A549 (cell line): ENCODE measurements at regions not wholly inside any gene's neighbourhood (a gene's known extent, or its start where the extent isn't known, plus 50 kb on each side); places are given as distances from the start of the nearest gene placed in this dataset.

Experiments used
- ATAC-seq, 2 experiments: fragments of 200-7000 bp in 1 of 2; fragments of >200 bp in 1 of 2; cut with Nextera tagmentation in 1 of 2; cut with Tn5 transposase in 1 of 2; 3 replicates each; pipeline versions ENCODE4 v1.8.0 to v1.9.1; 2018 to 2020; ENCODE audit warnings: mild to moderate bottlenecking in 1 of 2, moderate library complexity in 1 of 2
- CTCF ChIA-PET: fragments of 300-600 bp; sonication (Branson Sonifier 250); formaldehyde crosslinking; extraction: SDS; loops from one replicate; lab custom pipeline; 2021; ENCODE audit warnings: antibody characterized with exemption, inconsistent platforms; lab: Yijun Ruan, JAX
- POLR2A ChIA-PET: fragments of 350-600 bp; formaldehyde crosslinking; extraction: SDS; loops from one replicate; lab custom pipeline; 2021; ENCODE audit warnings: antibody characterized with exemption, inconsistent platforms; lab: Yijun Ruan, JAX
- DNase-seq, 2 experiments: peaks; one replicate each; pipeline versions ENCODE4 v3.0.0 to v3.0.0-alpha.2; 2011 to 2016; ENCODE audit warnings: low read depth in 1 of 2, low spot score in 1 of 2
- FAIRE-seq: peaks from 2 replicates; lab custom pipeline; 2011; peaks lifted over from hg19 to GRCh38; lab: Jason Lieb, UNC
- H3K27ac ChIP-seq, 2 experiments: fragments of >200 bp; sonication (Bioruptor Twin); formaldehyde crosslinking; 3 replicates each; pipeline ENCODE4 v1.5.1; 2016 to 2017
- H3K4me1 ChIP-seq: fragments of >200 bp; sonication (Bioruptor Twin); formaldehyde crosslinking; 3 replicates; pipeline ENCODE4 v1.6.1; 2016
- H3K4me2 ChIP-seq: fragments of >200 bp; sonication (Bioruptor Twin); formaldehyde crosslinking; 3 replicates; pipeline ENCODE4 v1.6.1; 2016
- H3K4me3 ChIP-seq: fragments of >200 bp; sonication (Bioruptor Twin); formaldehyde crosslinking; 3 replicates; pipeline ENCODE4 v1.5.1; 2016
- H3K9me3 ChIP-seq: fragments of >200 bp; sonication (Bioruptor Twin); formaldehyde crosslinking; 3 replicates; pipeline ENCODE4 v1.6.1; 2016
- CBX2 ChIP-seq: fragments of 200-600 bp; sonication (generic); IDR thresholded peaks from 2 replicates; pipeline ENCODE4 v1.6.1; 2016; ENCODE audit warnings: low read depth, mild to moderate bottlenecking, borderline replicate concordance
- CBX8 ChIP-seq: fragments of 200-600 bp; sonication (generic); IDR thresholded peaks from 2 replicates; pipeline ENCODE4 v1.6.1; 2016
- CEBPB ChIP-seq, 2 experiments: fragments of >200 bp in 1 of 2; sonication (Bioruptor Twin) in 1 of 2; formaldehyde crosslinking in 1 of 2; IDR thresholded peaks; 2 replicates each; pipeline ENCODE4 v1.6.1; 2012 to 2016
- CHD4 ChIP-seq: fragments of 200-600 bp; sonication (generic); IDR thresholded peaks from 2 replicates; pipeline ENCODE4 v1.6.1; 2016; ENCODE audit warnings: antibody characterized with exemption, mild to moderate bottlenecking, borderline replicate concordance
- EP300 ChIP-seq, 2 experiments: fragments of >200 bp; sonication (Bioruptor Twin); formaldehyde crosslinking; IDR thresholded peaks; 2 replicates in 1 of 2; 3 replicates in 1 of 2; pipeline ENCODE4 v1.6.1; 2016 to 2017
- ESRRA ChIP-seq: fragments of 150-350 bp; IDR thresholded peaks from 2 replicates; pipeline ENCODE4 v1.6.1; 2014; ENCODE audit warnings: mild to moderate bottlenecking, low read length, borderline replicate concordance
- FOSB ChIP-seq: fragments of 250-450 bp; sonication (Bioruptor Pico); IDR thresholded peaks from 2 replicates; pipeline ENCODE4 v1.5.0; 2020; ENCODE audit warnings: mild to moderate bottlenecking, moderate library complexity
- FOSL2 ChIP-seq, 2 experiments: fragments of 450-650 bp in 1 of 2; fragments of >200 bp in 1 of 2; sonication (Bioruptor Twin) in 1 of 2; formaldehyde crosslinking; IDR thresholded peaks; 2 replicates each; pipeline versions ENCODE4 v1.5.0 to v1.6.1; 2016 to 2020; ENCODE audit warnings: mild to moderate bottlenecking in 1 of 2, moderate library complexity in 1 of 2
- GATA3 ChIP-seq: IDR thresholded peaks from 2 replicates; pipeline ENCODE4 v1.6.1; 2012; ENCODE audit warnings: borderline replicate concordance
- HDAC2 ChIP-seq: fragments of 200-600 bp; sonication (generic); IDR thresholded peaks from 2 replicates; pipeline ENCODE4 v1.6.1; 2016
- HOXA7 ChIP-seq: fragments of 250-450 bp; sonication (Bioruptor Pico); IDR thresholded peaks from 2 replicates; pipeline ENCODE4 v1.5.0; 2020; ENCODE audit warnings: mild to moderate bottlenecking, moderate library complexity
- JUN ChIP-seq, 2 experiments: fragments of >200 bp; sonication (Bioruptor Twin); formaldehyde crosslinking; IDR thresholded peaks; 2 replicates in 1 of 2; 3 replicates in 1 of 2; pipeline ENCODE4 v1.6.1; 2016 to 2017
- JUNB ChIP-seq: fragments of >200 bp; sonication (Bioruptor Twin); formaldehyde crosslinking; IDR thresholded peaks from 2 replicates; pipeline ENCODE4 v1.6.1; 2016
- MAFK ChIP-seq: fragments of 450-650 bp; IDR thresholded peaks from 2 replicates; pipeline ENCODE4 v1.6.1; 2014; ENCODE audit not compliant: partially characterized antibody
- PHF8 ChIP-seq: fragments of 200-600 bp; sonication (generic); IDR thresholded peaks from 2 replicates; pipeline ENCODE4 v1.6.1; 2016; ENCODE audit warnings: low read depth, mild to moderate bottlenecking, antibody characterized with exemption, moderate library complexity, borderline replicate concordance
- POLR2A ChIP-seq: IDR thresholded peaks from 2 replicates; pipeline ENCODE4 v1.6.1; 2012; ENCODE audit warnings: mild to moderate bottlenecking, low read length
- RAD21 ChIP-seq, 2 experiments: fragments of >200 bp in 1 of 2; sonication (Bioruptor Twin) in 1 of 2; formaldehyde crosslinking in 1 of 2; IDR thresholded peaks in 1 of 2; conservative IDR thresholded peaks in 1 of 2; 2 replicates in 1 of 2; 3 replicates in 1 of 2; pipeline ENCODE4 v1.6.1; 2012 to 2018; ENCODE audit warnings: inconsistent platforms in 1 of 2
- SREBF2 ChIP-seq: fragments of 450-650 bp; IDR thresholded peaks from 2 replicates; pipeline ENCODE4 v1.6.1; 2014; ENCODE audit warnings: mild to moderate bottlenecking, moderate library complexity
- TFCP2L1 ChIP-seq: fragments of 250-450 bp; sonication (Bioruptor Pico); IDR thresholded peaks from 2 replicates; pipeline ENCODE4 v1.5.0; 2021; ENCODE audit warnings: mild to moderate bottlenecking
- TP53 ChIP-seq: fragments of 250-450 bp; sonication (Bioruptor Pico); IDR thresholded peaks from 2 replicates; pipeline ENCODE4 v1.5.0; 2021; ENCODE audit warnings: mild to moderate bottlenecking, moderate library complexity
- ZC3H11A ChIP-seq: fragments of 450-650 bp; IDR thresholded peaks from 2 replicates; pipeline ENCODE4 v1.6.1; 2014; ENCODE audit warnings: antibody characterized with exemption, mild to moderate bottlenecking
- WGBS: methylation state at CpG from one replicate; pipeline ENCODE4 v1.1.6; 2017; ENCODE audit errors: missing lambda C conversion rate; 5-methylcytosine and 5-hydroxymethylcytosine counted together
- TF ChIP-seq, protein P1 (sequence below): fragments of 450-650 bp; IDR thresholded peaks from 2 replicates; pipeline ENCODE4 v1.6.1; 2014; ENCODE audit warnings: antibody characterized with exemption
- TF ChIP-seq, protein P2 (sequence below): IDR thresholded peaks from 2 replicates; pipeline ENCODE4 v1.6.1; 2012

DNA sequence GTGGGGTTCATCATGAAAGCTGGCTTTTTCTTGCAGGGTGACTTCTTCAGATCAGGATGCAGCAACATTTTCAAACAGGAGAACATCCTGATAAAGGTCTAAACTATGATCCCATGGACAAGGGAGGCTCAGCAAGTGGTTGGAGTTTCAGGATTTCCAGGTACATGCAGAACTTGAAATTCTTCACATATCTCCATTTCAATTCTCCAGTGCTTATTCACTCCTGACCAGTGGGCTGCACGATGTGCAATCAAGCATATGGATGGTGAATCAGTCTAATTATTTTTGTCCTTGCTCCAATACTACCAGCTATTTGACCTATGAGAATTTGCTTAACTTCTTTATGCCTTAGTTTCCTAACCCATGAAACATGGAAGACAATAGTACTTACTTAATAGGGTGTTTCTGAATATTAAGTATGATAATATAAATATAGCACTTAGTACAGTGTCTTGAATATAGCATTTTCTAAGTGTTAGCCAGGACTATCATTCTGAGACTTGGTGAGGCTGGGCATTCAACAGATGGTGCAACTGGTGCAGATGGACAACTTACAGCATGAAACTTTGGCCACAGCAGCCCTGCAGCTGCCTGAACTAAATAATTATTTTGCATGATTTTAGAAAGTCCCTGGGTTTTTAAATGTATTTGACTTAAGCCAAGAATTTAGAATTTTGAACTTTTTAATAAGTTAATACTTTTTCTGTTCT lies 92.4 kb downstream of the HPGD start:
- Histone ChIP-seq H3K4me1 (peaks cover 32% of the 10 kb centered on the region), H3K27ac (peak overlapping the region; percentile 43 to 68; a peak in 4 of 6 replicates), H3K9me3 (no peaks in the 10 kb centered on the region; the same call in 2 of the 3 replicates), H3K4me2 (no peak overlapping the region), H3K4me3 (no peak overlapping the region)
- FAIRE-seq = no peak
- no peak for ATAC-seq
- ChIA-PET CTCF (no interaction called here), POLR2A (no interaction called here)
- TF ChIP-seq CBX8 (no peak), FOSB (CRISPR knock-in tag) (no peak), TFCP2L1 (CRISPR knock-in tag) (no peak), ZC3H11A (no peak)
- DNase-seq = no peak
- 14% methylated on average over 1 of the region's 1 CpG for WGBS

DNA sequence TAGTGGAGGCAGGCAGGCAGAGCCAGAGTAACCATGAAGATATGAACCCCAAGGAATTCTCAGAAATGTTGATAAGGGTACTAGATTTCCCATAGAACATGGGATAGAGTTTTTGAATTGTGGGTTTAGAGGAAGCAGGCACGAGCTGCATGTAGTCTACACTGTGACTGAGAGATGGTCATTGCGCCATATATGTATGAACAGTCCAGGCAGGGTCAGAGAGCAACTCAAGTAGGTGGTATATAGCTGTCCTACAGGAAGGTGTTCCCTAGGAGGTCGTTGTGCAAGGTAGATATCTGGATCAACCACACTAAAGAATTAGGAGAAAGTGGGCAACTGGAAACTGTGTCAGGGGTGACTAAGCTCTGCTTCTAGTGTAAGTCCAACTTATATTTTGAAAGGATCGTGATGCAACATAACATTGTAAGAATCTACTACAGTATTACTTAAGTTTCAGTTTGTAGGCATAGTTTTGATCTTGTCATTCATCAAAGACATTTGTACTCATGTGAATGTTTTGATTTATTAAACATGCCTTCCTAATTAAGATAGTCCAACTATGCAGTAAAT lies 94.6 kb downstream of the HPGD start:
- peaks cover 53% of the 10 kb centered on the region for H3K4me1 ChIP-seq
- FAIRE-seq = no peak
- H3K4me2 ChIP-seq = no peak overlapping the region
- DNase-seq = no peak
- peak overlapping the region in 1 of 2 experiments; percentile 38; a peak in 3 of 6 replicates for H3K27ac ChIP-seq
- TF ChIP-seq CEBPB (IDR thresholded peaks at IDR 0.05) (0 out of 4 replicates have a peak, but pooled peaks of 1 of the 2 experiments have one; percentile 7), POLR2A (no peak)
- H3K9me3 ChIP-seq = no peaks in the 10 kb centered on the region
- H3K4me3 ChIP-seq = no peak overlapping the region
- WGBS = 77% methylated on average over 4 of the region's 4 CpGs
- no peak for ATAC-seq
- POLR2A ChIA-PET = no interaction called here
- CTCF ChIA-PET = interaction anchor here (0.8 to 1.4 kb wide), 2 partner anchors 8 to 287 kb away, joined by 3 read pairs; no protein-coding TSS in a partner anchor

DNA sequence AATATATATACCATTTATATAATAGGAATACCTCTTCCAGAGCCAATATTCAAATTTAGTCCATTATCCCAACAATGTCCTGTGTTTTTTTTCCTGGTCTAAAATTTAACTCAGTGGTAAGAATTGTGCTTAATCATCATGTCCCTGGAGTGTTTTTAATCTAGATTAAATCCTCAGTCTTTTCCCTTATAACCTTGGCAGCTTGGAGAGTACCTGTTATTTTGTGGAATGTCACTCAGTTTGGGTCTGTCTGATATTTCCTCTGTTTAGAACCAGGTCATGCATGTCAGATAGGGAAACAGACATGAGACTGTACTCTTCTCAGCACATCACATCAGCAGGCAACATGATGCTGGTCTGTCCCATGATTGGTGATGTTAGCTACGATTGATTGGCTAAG lies 96.6 kb downstream of the HPGD start:
- TF ChIP-seq MAFK = no peak
- TF ChIP-seq JUNB = no peak
- TF ChIP-seq HOXA7 = no peak
- TF ChIP-seq HDAC2 = no peak
- no peak for TF ChIP-seq TP53 (CRISPR knock-in tag)
- TF ChIP-seq CHD4 = no peak
- no peak for TF ChIP-seq GATA3
- no peak for TF ChIP-seq ESRRA
- TF ChIP-seq SREBF2 = no peak
- no peaks in the 10 kb centered on the region for H3K9me3 ChIP-seq
- DNase-seq (no peak), ATAC-seq (no peak), FAIRE-seq (no peak)
- ChIA-PET CTCF (no interaction called here), POLR2A (no interaction called here)
- H3K4me1 ChIP-seq = peaks cover 64% of the 10 kb centered on the region
- no peak overlapping the region for H3K4me2 ChIP-seq
- WGBS = 93% methylated on average over 1 of the region's 1 CpG
- peak overlapping the region; percentile 74 to 79 for H3K27ac ChIP-seq
- no peak overlapping the region for H3K4me3 ChIP-seq

DNA sequence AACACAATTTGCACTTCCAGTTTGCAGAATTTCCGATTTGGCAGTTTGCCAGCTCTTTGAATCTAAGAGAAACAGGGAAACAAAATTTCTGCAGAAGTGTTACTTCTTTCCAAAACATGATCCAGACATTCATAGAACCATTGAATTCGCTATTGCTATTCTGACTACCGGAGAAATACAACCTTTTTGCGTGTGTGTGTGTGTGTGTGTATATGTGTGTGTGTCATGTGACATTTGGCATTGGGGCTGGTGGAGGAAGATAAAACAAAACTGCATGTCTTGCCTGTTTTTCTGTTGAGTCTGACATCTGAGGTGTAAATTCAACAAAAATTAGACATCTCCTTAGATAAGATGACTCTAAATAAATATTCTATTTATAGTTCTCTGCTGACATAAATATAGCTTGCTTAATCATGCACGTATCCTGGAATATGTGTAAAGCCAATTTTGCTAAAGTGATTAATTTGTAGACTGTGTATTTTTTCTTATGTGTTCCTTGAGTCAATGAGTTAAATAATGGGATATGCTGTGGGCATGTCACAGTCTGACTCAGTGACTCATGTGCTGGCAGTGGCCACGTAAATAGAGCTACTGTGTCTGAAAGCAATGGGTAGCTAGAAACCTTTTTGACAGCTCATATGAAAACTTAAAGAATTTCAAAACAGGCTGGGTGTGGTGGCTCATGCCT lies 98.9 kb downstream of the HPGD start:
- 4% methylated on average over 6 of the region's 6 CpGs for WGBS
- H3K4me1 ChIP-seq = peaks cover 48% of the 10 kb centered on the region
- FAIRE-seq = peak; percentile 91
- TF ChIP-seq RAD21 (conservative IDR thresholded peaks at IDR 0.05 in 1 of 2, IDR thresholded peaks at IDR 0.05 in 1 of 2) (peak in 1 of 2 experiments; percentile 26; a peak in 2 of 5 replicates), PHF8 (no peak), CEBPB (IDR thresholded peaks at IDR 0.05) (peak; percentile 10 to 71; a peak in 1 of 4 replicates), SREBF2 (no peak), HOXA7 (no peak), GATA3 (peak; percentile 67), CBX2 (no peak), FOSL2 (IDR thresholded peaks at IDR 0.05) (peak; percentile 58), FOSL2 (CRISPR knock-in tag; IDR thresholded peaks at IDR 0.05) (peak; percentile 91), EP300 (IDR thresholded peaks at IDR 0.05) (peak; percentile 30 to 53; a peak in 2 of 5 replicates), JUNB (peak; percentile 77), JUN (IDR thresholded peaks at IDR 0.05) (peak in 1 of 2 experiments; percentile 49; a peak in 1 of 5 replicates)
- TF ChIP-seq, protein P1, sequence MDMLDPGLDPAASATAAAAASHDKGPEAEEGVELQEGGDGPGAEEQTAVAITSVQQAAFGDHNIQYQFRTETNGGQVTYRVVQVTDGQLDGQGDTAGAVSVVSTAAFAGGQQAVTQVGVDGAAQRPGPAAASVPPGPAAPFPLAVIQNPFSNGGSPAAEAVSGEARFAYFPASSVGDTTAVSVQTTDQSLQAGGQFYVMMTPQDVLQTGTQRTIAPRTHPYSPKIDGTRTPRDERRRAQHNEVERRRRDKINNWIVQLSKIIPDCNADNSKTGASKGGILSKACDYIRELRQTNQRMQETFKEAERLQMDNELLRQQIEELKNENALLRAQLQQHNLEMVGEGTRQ = peak; percentile 47; the same call in 1 of the 2 replicates
- TF ChIP-seq, protein P2, sequence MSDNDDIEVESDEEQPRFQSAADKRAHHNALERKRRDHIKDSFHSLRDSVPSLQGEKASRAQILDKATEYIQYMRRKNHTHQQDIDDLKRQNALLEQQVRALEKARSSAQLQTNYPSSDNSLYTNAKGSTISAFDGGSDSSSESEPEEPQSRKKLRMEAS = peak; percentile 69
- H3K4me3 ChIP-seq = no peak overlapping the region
- ATAC-seq = peak; percentile 97 to 98
- peak; percentile 54 to 86 for DNase-seq
- no peaks in the 10 kb centered on the region for H3K9me3 ChIP-seq
- CTCF ChIA-PET = interaction anchor here (0.7 to 1.8 kb wide), 2 partner anchors 21 to 98 kb away, joined by 4 to 7 read pairs; partner anchors contain the start of gene HPGD
- H3K27ac ChIP-seq = peak overlapping the region; percentile 79 to 85
- peak overlapping the region; percentile 76 for H3K4me2 ChIP-seq
- POLR2A ChIA-PET = interaction anchor here (0.6 to 1.0 kb wide), 4 partner anchors 14 to 99 kb away, joined by 3 to 8 read pairs (median 4); partner anchors contain the start of gene HPGD
